HepG2 (cell line): ENCODE measurements at regions not wholly inside any gene's neighbourhood (a gene's known extent, or its start where the extent isn't known, plus 50 kb on each side); places are given as distances from the start of the nearest gene placed in this dataset.
A peak's percentile ranks its signal among the peaks of the same experiment; 100 is the strongest.

Experiments used
- ATAC-seq: fragments of 200-7000 bp; cut with Tn5 transposase; 3 replicates; pipeline ENCODE4 v1.9.1; 2020; ENCODE audit warnings: mild to moderate bottlenecking, moderate library complexity
- BruUV-seq: library from RNA; stranded (reverse); fragments of 400-500 nt; replicated peaks from 2 replicates; lab custom pipeline; 2021; lab: Mats Ljungman, UMichigan
- CTCF ChIA-PET: fragments of 300-600 bp; formaldehyde crosslinking; extraction: SDS; loops from one replicate; lab custom pipeline; 2021; ENCODE audit warnings: low total read pairs, inconsistent platforms, low intra/inter-chr PET ratio; lab: Yijun Ruan, JAX
- POLR2A ChIA-PET: fragments of 350-600 bp; sonication (Branson Sonifier 250); formaldehyde crosslinking; loops from one replicate; lab custom pipeline; 2020; ENCODE audit warnings: antibody characterized with exemption, inconsistent platforms; lab: Yijun Ruan, JAX
- DNase-seq: peaks from one replicate; pipeline ENCODE4 v3.0.0-alpha.2; 2015; ENCODE audit warnings: low spot score
- FAIRE-seq: peaks from 3 replicates; lab custom pipeline; 2011; peaks lifted over from hg19 to GRCh38; lab: Jason Lieb, UNC
- H2AFZ ChIP-seq: one replicate; pipeline ENCODE4 v1.6.1; 2011; ENCODE audit warnings: low read length, inconsistent platforms
- H3K27ac ChIP-seq: fragments of 300-600 bp; 3 replicates; pipeline ENCODE4 v1.8.0; 2011; ENCODE audit warnings: mixed run types, mild to moderate bottlenecking, mixed read lengths, low read length, inconsistent platforms; ENCODE audit not compliant: insufficient read depth; ENCODE audit errors: extremely low read length
- H3K27me3 ChIP-seq, 2 experiments: fragments of 200-600 bp in 1 of 2; 2 replicates in 1 of 2; 3 replicates in 1 of 2; pipeline versions ENCODE4 v1.6.0 to v1.8.0; 2011; ENCODE audit warnings: low read length in 2 of 2, mild to moderate bottlenecking in 2 of 2, moderate library complexity in 2 of 2, inconsistent platforms in 1 of 2; ENCODE audit not compliant: insufficient read depth in 2 of 2, control insufficient read depth in 1 of 2
- H3K36me3 ChIP-seq, 2 experiments: fragments of 200-600 bp in 1 of 2; replicated peaks in 1 of 2; 2 replicates in 1 of 2; 3 replicates in 1 of 2; pipeline versions ENCODE4 v1.5.1 to v1.8.0; 2011; ENCODE audit warnings: low read length in 2 of 2, inconsistent platforms in 1 of 2; ENCODE audit not compliant: insufficient read depth in 2 of 2, control insufficient read depth in 1 of 2
- H3K4me1 ChIP-seq: 2 replicates; pipeline ENCODE4 v1.5.1; 2012; ENCODE audit warnings: low read length, inconsistent platforms; ENCODE audit not compliant: insufficient read depth
- H3K4me2 ChIP-seq: 2 replicates; pipeline ENCODE4 v1.6.0; 2011; ENCODE audit warnings: low read depth, low read length, inconsistent platforms
- H3K4me3 ChIP-seq, 3 experiments: fragments of 200-600 bp in 1 of 3; sonication (generic), shearing (Covaris generic) in 1 of 3; replicated peaks in 1 of 3; 2 replicates each; pipeline ENCODE4 v1.5.1; 2011 to 2016; ENCODE audit warnings: low read length in 3 of 3, inconsistent platforms in 2 of 3, low read depth in 2 of 3, mild to moderate bottlenecking in 2 of 3, control low read depth in 1 of 3, mixed read lengths in 1 of 3; ENCODE audit not compliant: insufficient read depth in 1 of 3
- H3K79me2 ChIP-seq: one replicate; pipeline ENCODE4 v1.6.1; 2011; ENCODE audit warnings: low read length, inconsistent platforms; ENCODE audit not compliant: insufficient read depth
- H3K9ac ChIP-seq: 2 replicates; pipeline ENCODE4 v1.6.0; 2011; ENCODE audit warnings: mild to moderate bottlenecking, low read depth, low read length, inconsistent platforms; ENCODE audit not compliant: insufficient read depth
- H3K9me3 ChIP-seq: 2 replicates; pipeline ENCODE4 v1.5.1; 2012; ENCODE audit warnings: mild to moderate bottlenecking, low read length
- H4K20me1 ChIP-seq: 2 replicates; pipeline ENCODE4 v1.6.0; 2011; ENCODE audit warnings: inconsistent platforms, mild to moderate bottlenecking, low read length, moderate library complexity; ENCODE audit not compliant: insufficient read depth
- ATF4 ChIP-seq, 2 experiments: fragments of 450-650 bp in 1 of 2; sonication (generic) in 1 of 2; formaldehyde crosslinking; IDR thresholded peaks; 2 replicates each; pipeline versions ENCODE4 v1.5.0 to v1.8.0; 2020 to 2022; ENCODE audit warnings: mild to moderate bottlenecking in 1 of 2, missing genetic modification reagents in 1 of 2
- CEBPB ChIP-seq: IDR thresholded peaks from 2 replicates; pipeline ENCODE4 v1.6.1; 2011; ENCODE audit warnings: low read depth, low read length, improper control_type of control experiment, borderline replicate concordance
- ELF1 ChIP-seq: sonication (generic); formaldehyde crosslinking; IDR thresholded peaks from 2 replicates; pipeline ENCODE4 v1.4.0; 2020; ENCODE audit warnings: missing genetic modification reagents
- HMG20A ChIP-seq: IDR thresholded peaks from 2 replicates; pipeline ENCODE4 v1.6.1; 2016; ENCODE audit warnings: borderline replicate concordance
- ISL2 ChIP-seq: sonication (generic); formaldehyde crosslinking; IDR thresholded peaks from 2 replicates; pipeline ENCODE4 v1.5.0; 2020; ENCODE audit warnings: missing genetic modification reagents
- MED1 ChIP-seq: sonication (generic); formaldehyde crosslinking; IDR thresholded peaks from 2 replicates; pipeline ENCODE4 v1.4.0; 2020; ENCODE audit warnings: missing genetic modification reagents
- NCOA2 ChIP-seq: sonication (generic); formaldehyde crosslinking; IDR thresholded peaks from 2 replicates; pipeline ENCODE4 v1.8.0; 2022; ENCODE audit warnings: inconsistent platforms
- NFYB ChIP-seq: sonication (generic); formaldehyde crosslinking; IDR thresholded peaks from 2 replicates; pipeline ENCODE4 v1.4.0; 2020; ENCODE audit warnings: missing genetic modification reagents
- PLRG1 ChIP-seq: fragments of 450-650 bp; conservative IDR thresholded peaks from 2 replicates; pipeline ENCODE4 v1.6.1; 2016
- PTBP1 ChIP-seq: fragments of 200-400 bp; formaldehyde crosslinking; IDR thresholded peaks from 2 replicates; pipeline ENCODE4 v1.6.1; 2018; ENCODE audit warnings: low read length, low read depth; ENCODE audit not compliant: poor library complexity, severe bottlenecking
- SOX13 ChIP-seq, 3 experiments: fragments of 450-650 bp in 1 of 3; sonication (generic) in 1 of 3; formaldehyde crosslinking in 1 of 3; IDR thresholded peaks in 2 of 3; conservative IDR thresholded peaks in 1 of 3; 2 replicates each; pipeline versions ENCODE4 v1.5.0 to v1.6.1; 2016 to 2020; ENCODE audit warnings: antibody characterized with exemption in 1 of 3, mild to moderate bottlenecking in 1 of 3, missing compliant biosample characterization in 1 of 3, missing genetic modification reagents in 1 of 3, moderate library complexity in 1 of 3
- TCF7 ChIP-seq: sonication (generic); IDR thresholded peaks from 2 replicates; pipeline ENCODE4 v1.6.1; 2016; ENCODE audit warnings: antibody characterized with exemption, low read depth
- TEAD3 ChIP-seq: optimal IDR thresholded peaks from 2 replicates; pipeline ENCODE3; 2016; ENCODE audit warnings: borderline replicate concordance
- ZNF776 ChIP-seq: sonication (generic); formaldehyde crosslinking; IDR thresholded peaks from 2 replicates; pipeline ENCODE4 v1.4.0; 2020; ENCODE audit warnings: mild to moderate bottlenecking, missing genetic modification reagents
- in situ Hi-C: cut with HindIII; loops from 2 replicates; pipeline ENCODE4 v1.10.0; 2017; ENCODE audit warnings: low pct_unique_long_range_greater_than_20kb; ENCODE audit not compliant: extremely low pct_ligation_motif_present
- intact Hi-C: fragments of 100-400 bp; cut with micrococcal nuclease; formaldehyde crosslinking; loops from one replicate; pipeline ENCODE4 v1.10.0; 2022; ENCODE audit not compliant: unreplicated experiment
- TF ChIP-seq, protein P1 (sequence below): IDR thresholded peaks from 2 replicates; pipeline ENCODE4 v1.4.0; 2020; ENCODE audit warnings: mild to moderate bottlenecking, missing genetic modification reagents

GRCh38 chr6:133097208-133097607 is 143.9 kb upstream of the EYA4 start (continued):
- TF ChIP-seq PTBP1 (no peak), TEAD3 (CRISPR knock-in tag) (no peak), ZNF776 (CRISPR knock-in tag) (no peak), PLRG1 (no peak), ELF1 (CRISPR knock-in tag) (no peak)
- TF ChIP-seq, protein P1, sequence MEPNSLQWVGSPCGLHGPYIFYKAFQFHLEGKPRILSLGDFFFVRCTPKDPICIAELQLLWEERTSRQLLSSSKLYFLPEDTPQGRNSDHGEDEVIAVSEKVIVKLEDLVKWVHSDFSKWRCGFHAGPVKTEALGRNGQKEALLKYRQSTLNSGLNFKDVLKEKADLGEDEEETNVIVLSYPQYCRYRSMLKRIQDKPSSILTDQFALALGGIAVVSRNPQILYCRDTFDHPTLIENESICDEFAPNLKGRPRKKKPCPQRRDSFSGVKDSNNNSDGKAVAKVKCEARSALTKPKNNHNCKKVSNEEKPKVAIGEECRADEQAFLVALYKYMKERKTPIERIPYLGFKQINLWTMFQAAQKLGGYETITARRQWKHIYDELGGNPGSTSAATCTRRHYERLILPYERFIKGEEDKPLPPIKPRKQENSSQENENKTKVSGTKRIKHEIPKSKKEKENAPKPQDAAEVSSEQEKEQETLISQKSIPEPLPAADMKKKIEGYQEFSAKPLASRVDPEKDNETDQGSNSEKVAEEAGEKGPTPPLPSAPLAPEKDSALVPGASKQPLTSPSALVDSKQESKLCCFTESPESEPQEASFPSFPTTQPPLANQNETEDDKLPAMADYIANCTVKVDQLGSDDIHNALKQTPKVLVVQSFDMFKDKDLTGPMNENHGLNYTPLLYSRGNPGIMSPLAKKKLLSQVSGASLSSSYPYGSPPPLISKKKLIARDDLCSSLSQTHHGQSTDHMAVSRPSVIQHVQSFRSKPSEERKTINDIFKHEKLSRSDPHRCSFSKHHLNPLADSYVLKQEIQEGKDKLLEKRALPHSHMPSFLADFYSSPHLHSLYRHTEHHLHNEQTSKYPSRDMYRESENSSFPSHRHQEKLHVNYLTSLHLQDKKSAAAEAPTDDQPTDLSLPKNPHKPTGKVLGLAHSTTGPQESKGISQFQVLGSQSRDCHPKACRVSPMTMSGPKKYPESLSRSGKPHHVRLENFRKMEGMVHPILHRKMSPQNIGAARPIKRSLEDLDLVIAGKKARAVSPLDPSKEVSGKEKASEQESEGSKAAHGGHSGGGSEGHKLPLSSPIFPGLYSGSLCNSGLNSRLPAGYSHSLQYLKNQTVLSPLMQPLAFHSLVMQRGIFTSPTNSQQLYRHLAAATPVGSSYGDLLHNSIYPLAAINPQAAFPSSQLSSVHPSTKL (CRISPR knock-in tag): no peak

- intact Hi-C loops: loop anchor here (5.0 kb wide), 1 partner anchor 137 kb away; no protein-coding TSS in a partner anchor
- FAIRE-seq (no peak), ATAC-seq (no peak; the same call in 2 of the 3 replicates), DNase-seq (peak; percentile 93)
- Histone ChIP-seq H3K4me3 (no peak overlapping the region), H3K27ac (no peak overlapping the region), H3K79me2 (no peaks in the 10 kb centered on the region), H3K9me3 (no peaks in the 10 kb centered on the region), H2AFZ (no peak overlapping the region), H3K9ac (no peak overlapping the region), H3K27me3 (no peaks in the 10 kb centered on the region; a peak in 1 of 5 replicates), H3K4me1 (peaks cover 9% of the 10 kb centered on the region), H3K4me2 (no peak overlapping the region), H4K20me1 (no peaks in the 10 kb centered on the region), H3K36me3 (no peaks in the 10 kb centered on the region)
- no TSS peak for BruUV-seq
- in situ Hi-C loops: no loop called here
- CTCF ChIA-PET: no interaction called here
- POLR2A ChIA-PET: interaction anchor here (1.4 kb wide), 1 partner anchor 65 kb away, joined by 3 read pairs; no protein-coding TSS in a partner anchor
- TF ChIP-seq TCF7: peak; percentile 73
- peak in 1 of 2 experiments; percentile 63; a peak in 2 of 4 replicates for TF ChIP-seq ATF4 (CRISPR knock-in tag; IDR thresholded peaks at IDR 0.05)
- TF ChIP-seq NCOA2 (CRISPR knock-in tag): peak; percentile 74
- 0 out of 2 replicates have a peak, but pooled peaks have one; percentile 15 for TF ChIP-seq MED1
- no peak for TF ChIP-seq NFYB (CRISPR knock-in tag)
- TF ChIP-seq, protein P1 (CRISPR knock-in tag): peak; percentile 69
- TF ChIP-seq SOX13 (IDR thresholded peaks at IDR 0.05): no peak
- TF ChIP-seq SOX13 (CRISPR knock-in tag; conservative IDR thresholded peaks at IDR 0.05 in 1 of 2, IDR thresholded peaks at IDR 0.05 in 1 of 2): peak in 1 of 2 experiments; percentile 33; a peak in 1 of 4 replicates
- 0 out of 2 replicates have a peak, but pooled peaks have one; percentile 14 for TF ChIP-seq CEBPB
- peak; percentile 68 for TF ChIP-seq ISL2 (CRISPR knock-in tag)
- peak; percentile 40; the same call in 1 of the 2 replicates for TF ChIP-seq HMG20A
Measured at GRCh38 chr6:133099573-133099972, 141.6 kb upstream of the EYA4 start.
